Right atrium auricular region (tissue), 2 donors: ENCODE measurements at regions not wholly inside any gene's neighbourhood (a gene's known extent, or its start where the extent isn't known, plus 50 kb on each side); places are given as distances from the start of the nearest gene placed in this dataset.

Experiments
- DNase-seq: peaks from one replicate; pipeline ENCODE4 v3.0.0-alpha.2; 2019; ENCODE audit warnings: low spot score
- H3K27ac ChIP-seq, 2 donors: fragments of 200-600 bp; sonication (generic); 1 replicate in 1 of 2; 2 replicates in 1 of 2; pipeline ENCODE4 v1.5.1; 2016 to 2019
- H3K27me3 ChIP-seq, 2 donors: fragments of 200-600 bp; sonication (generic); one replicate each; pipeline versions ENCODE4 v1.5.1 to v1.6.0; 2017 to 2019
- H3K36me3 ChIP-seq: fragments of 200-600 bp; sonication (generic); one replicate; pipeline ENCODE4 v1.5.1; 2016
- H3K4me1 ChIP-seq, 2 donors: fragments of 200-600 bp; sonication (generic); one replicate each; pipeline versions ENCODE4 v1.5.1 to v1.6.0; 2017 to 2019
- H3K4me3 ChIP-seq, 2 donors: fragments of 200-600 bp; sonication (generic); 1 replicate in 1 of 2; 2 replicates in 1 of 2; pipeline ENCODE4 v1.5.1; 2017 to 2019; ENCODE audit warnings: mild to moderate bottlenecking in 1 of 2, moderate library complexity in 1 of 2
- H3K9me3 ChIP-seq, 2 donors: fragments of 200-600 bp; sonication (generic); one replicate each; pipeline ENCODE4 v1.5.1; 2019
- CTCF ChIP-seq, 2 donors: fragments of 200-600 bp; sonication (generic); IDR thresholded peaks; one replicate each; pipeline ENCODE4 v1.5.1; 2019; ENCODE audit warnings: antibody characterized with exemption in 2 of 2

- no peak for TF ChIP-seq CTCF (IDR thresholded peaks at IDR 0.05)
- no peak for DNase-seq
- no peaks in the 10 kb centered on the region for H3K9me3 ChIP-seq
- H3K36me3 ChIP-seq = no peaks in the 10 kb centered on the region
- no peaks in the 10 kb centered on the region for H3K4me1 ChIP-seq
- H3K27ac ChIP-seq = no peak overlapping the region
- no peaks in the 10 kb centered on the region for H3K27me3 ChIP-seq
- no peak overlapping the region for H3K4me3 ChIP-seq
These were observed 96.2 kb upstream of the SPRY1 start for GRCh38 chr4:123300222-123301039.

GRCh38 chr4:123301923-123302322 is 94.7 kb upstream of the SPRY1 start:
- H3K27me3 ChIP-seq = no peaks in the 10 kb centered on the region
- no peak overlapping the region for H3K4me3 ChIP-seq
- no peak for TF ChIP-seq CTCF (IDR thresholded peaks at IDR 0.05)
- H3K9me3 ChIP-seq = no peaks in the 10 kb centered on the region
- no peak overlapping the region for H3K27ac ChIP-seq
- no peaks in the 10 kb centered on the region for H3K4me1 ChIP-seq
- DNase-seq = no peak
- no peaks in the 10 kb centered on the region for H3K36me3 ChIP-seq

- no peak overlapping the region for H3K4me3 ChIP-seq
- H3K27me3 ChIP-seq = no peaks in the 10 kb centered on the region
- no peak for TF ChIP-seq CTCF (IDR thresholded peaks at IDR 0.05)
- no peaks in the 10 kb centered on the region for H3K36me3 ChIP-seq
- no peak for DNase-seq
- no peaks in the 10 kb centered on the region for H3K9me3 ChIP-seq
- no peaks in the 10 kb centered on the region for H3K4me1 ChIP-seq
- H3K27ac ChIP-seq = no peak overlapping the region
These were observed 92.2 kb upstream of the SPRY1 start for GRCh38 chr4:123304151-123304964.

- no peaks in the 10 kb centered on the region for H3K27me3 ChIP-seq
- DNase-seq = no peak
These were observed 90.9 kb upstream of the SPRY1 start for GRCh38 chr4:123305736-123306135.

GRCh38 chr4:123306769-123307168 is 89.8 kb upstream of the SPRY1 start:
- H3K4me3 ChIP-seq = no peak overlapping the region
- H3K27ac ChIP-seq = no peak overlapping the region
- H3K36me3 ChIP-seq = no peaks in the 10 kb centered on the region
- no peaks in the 10 kb centered on the region for H3K4me1 ChIP-seq
- H3K27me3 ChIP-seq = no peaks in the 10 kb centered on the region
- no peak for DNase-seq
- no peak for TF ChIP-seq CTCF (IDR thresholded peaks at IDR 0.05)
- H3K9me3 ChIP-seq = no peaks in the 10 kb centered on the region

More at GRCh38 chr4:123305736-123306135, 90.9 kb upstream of the SPRY1 start:
- no peak for TF ChIP-seq CTCF (IDR thresholded peaks at IDR 0.05)
- no peaks in the 10 kb centered on the region for H3K4me1 ChIP-seq
- no peaks in the 10 kb centered on the region for H3K9me3 ChIP-seq
- no peaks in the 10 kb centered on the region for H3K36me3 ChIP-seq
- no peak overlapping the region for H3K27ac ChIP-seq
- no peak overlapping the region for H3K4me3 ChIP-seq
